Chondrocyte (in vitro differentiated cells): ENCODE measurements at regions not wholly inside any gene's neighbourhood (a gene's known extent, or its start where the extent isn't known, plus 50 kb on each side); places are given as distances from the start of the nearest gene placed in this dataset.
A peak's percentile ranks its signal among the peaks of the same experiment; 100 is the strongest.

Experiments used
- DNase-seq: peaks from one replicate; pipeline ENCODE4 v3.0.0; 2021; ENCODE audit warnings: mixed read lengths, low spot score
- H3K27ac Mint-ChIP-seq: one replicate; pipeline ENCODE4 v1.8.0; 2021; ENCODE audit warnings: mild to moderate bottlenecking, moderate library complexity, mixed read lengths; ENCODE audit not compliant: unreplicated experiment
- H3K27me3 Mint-ChIP-seq: 2 replicates; pipeline ENCODE4 v1.8.0; 2021; ENCODE audit warnings: low read depth, mixed read lengths
- H3K36me3 Mint-ChIP-seq: 2 replicates; pipeline ENCODE4 v1.8.0; 2021; ENCODE audit warnings: low read depth, mixed read lengths
- H3K4me1 Mint-ChIP-seq: 2 replicates; pipeline ENCODE4 v1.8.0; 2021; ENCODE audit warnings: low read depth, mild to moderate bottlenecking, mixed read lengths
- H3K4me3 Mint-ChIP-seq: one replicate; pipeline ENCODE4 v1.8.0; 2021; ENCODE audit warnings: mild to moderate bottlenecking, moderate library complexity, mixed read lengths; ENCODE audit not compliant: unreplicated experiment
- H3K9me3 Mint-ChIP-seq: 2 replicates; pipeline ENCODE4 v1.8.0; 2021; ENCODE audit warnings: low read depth, mixed read lengths
- CTCF ChIP-seq: fragments of 200-600 bp; sonication (generic); IDR thresholded peaks from 2 replicates; pipeline ENCODE4 v1.5.0; 2021; ENCODE audit warnings: antibody characterized with exemption, mild to moderate bottlenecking, moderate library complexity

GRCh38 chr5:56430422-56430821, 197.3 kb upstream of the ANKRD55 start:
- H3K9me3 Mint-ChIP-seq = no peaks in the 10 kb centered on the region
- no peak for TF ChIP-seq CTCF
- H3K27me3 Mint-ChIP-seq = no peaks in the 10 kb centered on the region
- no peak overlapping the region for H3K27ac Mint-ChIP-seq
- no peak overlapping the region for H3K4me3 Mint-ChIP-seq
- DNase-seq = no peak
- no peaks in the 10 kb centered on the region for H3K4me1 Mint-ChIP-seq
- H3K36me3 Mint-ChIP-seq = no peaks in the 10 kb centered on the region

- Mint-ChIP-seq H3K27me3 (no peaks in the 10 kb centered on the region), H3K9me3 (no peaks in the 10 kb centered on the region), H3K4me1 (no peaks in the 10 kb centered on the region), H3K27ac (no peak overlapping the region), H3K4me3 (no peak overlapping the region), H3K36me3 (peaks cover 1% of the 10 kb centered on the region)
- no peak for TF ChIP-seq CTCF
- no peak for DNase-seq
Observed at GRCh38 chr5:56429110-56429561, 196.0 kb upstream of the ANKRD55 start.

- Mint-ChIP-seq H3K4me1 (peaks cover 10% of the 10 kb centered on the region), H3K36me3 (peaks cover 1% of the 10 kb centered on the region), H3K4me3 (no peak overlapping the region), H3K9me3 (peaks cover 3% of the 10 kb centered on the region), H3K27ac (no peak overlapping the region), H3K27me3 (no peaks in the 10 kb centered on the region)
- no peak for TF ChIP-seq CTCF
- no peak for DNase-seq
Observed at GRCh38 chr5:56426693-56427092, 193.6 kb upstream of the ANKRD55 start.

GRCh38 chr5:56422076-56422762, 189.1 kb upstream of the ANKRD55 start:
- peak overlapping the region; percentile 10 for H3K27ac Mint-ChIP-seq
- peaks cover 5% of the 10 kb centered on the region for H3K36me3 Mint-ChIP-seq
- peaks cover 19% of the 10 kb centered on the region for H3K9me3 Mint-ChIP-seq
- TF ChIP-seq CTCF = no peak
- no peaks in the 10 kb centered on the region for H3K27me3 Mint-ChIP-seq
- H3K4me1 Mint-ChIP-seq = peaks cover 20% of the 10 kb centered on the region
- no peak overlapping the region for H3K4me3 Mint-ChIP-seq
- DNase-seq = no peak

GRCh38 chr5:56421246-56422075, 188.3 kb upstream of the ANKRD55 start:
- H3K27ac Mint-ChIP-seq = no peak overlapping the region
- H3K27me3 Mint-ChIP-seq = no peaks in the 10 kb centered on the region
- H3K36me3 Mint-ChIP-seq = peaks cover 5% of the 10 kb centered on the region
- no peak for TF ChIP-seq CTCF
- DNase-seq = no peak
- peaks cover 27% of the 10 kb centered on the region for H3K4me1 Mint-ChIP-seq
- peaks cover 19% of the 10 kb centered on the region for H3K9me3 Mint-ChIP-seq
- peak overlapping the region; percentile 0 for H3K4me3 Mint-ChIP-seq
